Hepatocyte (in vitro differentiated cells): ENCODE measurements at regions not wholly inside any gene's neighbourhood (a gene's known extent, or its start where the extent isn't known, plus 50 kb on each side); places are given as distances from the start of the nearest gene placed in this dataset.

Experiments used
- DNase-seq: peaks from one replicate; pipeline ENCODE4 v3.0.0-alpha.2; 2016; ENCODE audit warnings: low spot score
- H2AFZ ChIP-seq: fragments of 200-600 bp; sonication (generic); 2 replicates; pipeline ENCODE4 v1.6.0; 2016; ENCODE audit warnings: antibody characterized with exemption, mild to moderate bottlenecking
- H3K27ac ChIP-seq: fragments of 200-600 bp; sonication (generic); 2 replicates; pipeline ENCODE4 v1.5.1; 2016; ENCODE audit warnings: mild to moderate bottlenecking
- H3K27me3 ChIP-seq: fragments of 200-600 bp; sonication (generic); 2 replicates; pipeline ENCODE4 v1.6.1; 2016
- H3K36me3 ChIP-seq: fragments of 200-600 bp; sonication (generic); replicated peaks from 2 replicates; pipeline ENCODE4 v1.5.1; 2016; ENCODE audit warnings: low read depth; ENCODE audit not compliant: insufficient read depth
- H3K4me1 ChIP-seq: fragments of 200-600 bp; sonication (generic); 2 replicates; pipeline ENCODE4 v1.5.1; 2016; ENCODE audit warnings: mild to moderate bottlenecking, moderate library complexity; ENCODE audit not compliant: insufficient read depth
- H3K4me2 ChIP-seq: fragments of 200-600 bp; sonication (generic); 2 replicates; pipeline ENCODE4 v1.6.0; 2016
- H3K4me3 ChIP-seq: fragments of 200-600 bp; sonication (generic); 2 replicates; pipeline ENCODE4 v1.5.1; 2016; ENCODE audit warnings: mild to moderate bottlenecking
- H3K79me2 ChIP-seq: fragments of 200-600 bp; sonication (generic); 2 replicates; pipeline ENCODE4 v1.6.0; 2017; ENCODE audit warnings: mild to moderate bottlenecking
- H3K9me2 ChIP-seq: fragments of 200-600 bp; sonication (generic); replicated peaks from 2 replicates; pipeline ENCODE4 v1.6.0; 2017; ENCODE audit warnings: mild to moderate bottlenecking; ENCODE audit not compliant: insufficient read depth
- H3K9me3 ChIP-seq: fragments of 200-600 bp; sonication (generic); 2 replicates; pipeline ENCODE4 v1.5.1; 2016; ENCODE audit warnings: low read depth, mild to moderate bottlenecking
- H4K20me1 ChIP-seq: fragments of 200-600 bp; sonication (generic); 2 replicates; pipeline ENCODE4 v1.6.0; 2016; ENCODE audit warnings: mild to moderate bottlenecking; ENCODE audit not compliant: insufficient read depth, poor library complexity, severe bottlenecking
- CTCF ChIP-seq: fragments of 200-600 bp; sonication (generic); IDR thresholded peaks from 2 replicates; pipeline ENCODE4 v1.5.1; 2016; ENCODE audit warnings: antibody characterized with exemption, mild to moderate bottlenecking; ENCODE audit not compliant: poor library complexity
- EZH2 ChIP-seq: fragments of 200-600 bp; sonication (generic); IDR thresholded peaks from 2 replicates; pipeline ENCODE4 v1.6.1; 2016; ENCODE audit warnings: antibody characterized with exemption, mild to moderate bottlenecking, borderline replicate concordance
- EZH2phosphoT487 ChIP-seq: fragments of 200-600 bp; sonication (generic); IDR thresholded peaks from one replicate; pipeline ENCODE4 v1.6.1; 2018; ENCODE audit warnings: antibody characterized with exemption, mild to moderate bottlenecking, low read depth, moderate library complexity; ENCODE audit not compliant: unreplicated experiment, severe bottlenecking
- WGBS: methylation state at CpG from one replicate; pipeline ENCODE4 v1.1.6; 2016; ENCODE audit warnings: low lambda C conversion rate; ENCODE audit errors: missing lambda C conversion rate; 5-methylcytosine and 5-hydroxymethylcytosine counted together

GRCh38 chr4:173697840-173698239 is 167.8 kb upstream of the HAND2 start:
- DNase-seq: no peak
- no peaks in the 10 kb centered on the region for H4K20me1 ChIP-seq
- H3K9me2 ChIP-seq: no peaks in the 10 kb centered on the region
- no peaks in the 10 kb centered on the region for H3K79me2 ChIP-seq
- H3K9me3 ChIP-seq: no peaks in the 10 kb centered on the region
- H3K4me3 ChIP-seq: no peak overlapping the region
- no peaks in the 10 kb centered on the region for H3K4me1 ChIP-seq
- no peaks in the 10 kb centered on the region for H3K27me3 ChIP-seq
- H2AFZ ChIP-seq: no peak overlapping the region
- no peak overlapping the region for H3K4me2 ChIP-seq
- no peak overlapping the region for H3K27ac ChIP-seq
- TF ChIP-seq EZH2phosphoT487: no peak
- TF ChIP-seq CTCF: no peak
- no peak for TF ChIP-seq EZH2
- no peaks in the 10 kb centered on the region for H3K36me3 ChIP-seq
- WGBS: 70% methylated on average over 4 of the region's 4 CpGs

GRCh38 chr4:173696551-173696950 is 166.5 kb upstream of the HAND2 start:
- Histone ChIP-seq H3K4me3 (no peak overlapping the region), H3K4me2 (no peak overlapping the region), H3K36me3 (no peaks in the 10 kb centered on the region), H3K9me2 (no peaks in the 10 kb centered on the region), H4K20me1 (no peaks in the 10 kb centered on the region), H3K27me3 (no peaks in the 10 kb centered on the region), H3K9me3 (no peaks in the 10 kb centered on the region), H3K79me2 (no peaks in the 10 kb centered on the region), H2AFZ (no peak overlapping the region), H3K4me1 (no peaks in the 10 kb centered on the region), H3K27ac (no peak overlapping the region)
- DNase-seq: no peak
- TF ChIP-seq EZH2phosphoT487: no peak
- no peak for TF ChIP-seq CTCF
- no peak for TF ChIP-seq EZH2
- WGBS: 84% methylated on average over 1 of the region's 1 CpG

- no peak for TF ChIP-seq EZH2
- TF ChIP-seq CTCF: no peak
- no peak for TF ChIP-seq EZH2phosphoT487
- DNase-seq: no peak
- Histone ChIP-seq H3K9me3 (no peaks in the 10 kb centered on the region), H3K27me3 (no peaks in the 10 kb centered on the region), H3K4me2 (no peak overlapping the region), H3K27ac (no peak overlapping the region), H2AFZ (no peak overlapping the region), H3K4me3 (no peak overlapping the region), H3K79me2 (no peaks in the 10 kb centered on the region), H3K36me3 (no peaks in the 10 kb centered on the region), H3K9me2 (no peaks in the 10 kb centered on the region), H3K4me1 (no peaks in the 10 kb centered on the region), H4K20me1 (no peaks in the 10 kb centered on the region)
- 59% methylated on average over 5 of the region's 5 CpGs for WGBS
Observed at GRCh38 chr4:173696011-173696410, 166.0 kb upstream of the HAND2 start.

GRCh38 chr4:173685831-173686210 is 155.8 kb upstream of the HAND2 start:
- Histone ChIP-seq H3K4me3 (no peak overlapping the region), H3K27me3 (no peaks in the 10 kb centered on the region), H3K9me3 (no peaks in the 10 kb centered on the region)

More at GRCh38 chr4:173685831-173686210, 155.8 kb upstream of the HAND2 start:
- Histone ChIP-seq H3K9me2 (no peaks in the 10 kb centered on the region), H3K4me1 (no peaks in the 10 kb centered on the region), H2AFZ (no peak overlapping the region), H3K4me2 (no peak overlapping the region), H3K27ac (no peak overlapping the region), H4K20me1 (no peaks in the 10 kb centered on the region), H3K36me3 (no peaks in the 10 kb centered on the region), H3K79me2 (no peaks in the 10 kb centered on the region)
- no peak for DNase-seq
- TF ChIP-seq EZH2phosphoT487 (no peak), CTCF (no peak), EZH2 (no peak)
